ENCODE measurements at regions not wholly inside any gene's neighbourhood (a gene's known extent, or its start where the extent isn't known, plus 50 kb on each side); places are given as distances from the start of the nearest gene placed in this dataset.
"Not testable (repeated sequence)": the region's sequence is repeated elsewhere in the genome, so short reads cannot be mapped to it uniquely, and the experiment has no call there.

GRCh38 chr1:220450927-220451326, 77.0 kb upstream of the MARK1 start:
- Histone ChIP-seq H3K27me3 (no peaks in the 10 kb centered on the region), H4K20me1 (no peaks in the 10 kb centered on the region), H3K27ac (no peak overlapping the region), H3K4me2 (no peak overlapping the region), H3K4me1 (no peaks in the 10 kb centered on the region), H3K9ac (no peak overlapping the region), H3K4me3 (no peak overlapping the region), H3K36me3 (no peaks in the 10 kb centered on the region), H3K9me3 (no peaks in the 10 kb centered on the region)
- no peak for TF ChIP-seq Cebpa-rat (IDR thresholded peaks at IDR 0.05)

- TF ChIP-seq Cebpa-rat (IDR thresholded peaks at IDR 0.05), result no peak
- H3K27me3 ChIP-seq, result no peaks in the 10 kb centered on the region
These were observed 79.7 kb upstream of the MARK1 start for GRCh38 chr1:220448217-220448616.

GRCh38 chr1:220444586-220444985, 83.3 kb upstream of the MARK1 start:
- not testable (repeated sequence) for H3K4me3 ChIP-seq, H4K20me1 ChIP-seq, H3K9me3 ChIP-seq, H3K4me2 ChIP-seq, H3K36me3 ChIP-seq, H3K27me3 ChIP-seq, H3K27ac ChIP-seq, H3K9ac ChIP-seq, H3K4me1 ChIP-seq

More at GRCh38 chr1:220448217-220448616, 79.7 kb upstream of the MARK1 start:
- no peak overlapping the region for H3K27ac ChIP-seq
- H3K4me1 ChIP-seq, result no peaks in the 10 kb centered on the region
- no peak overlapping the region for H3K4me2 ChIP-seq
- no peak overlapping the region for H3K4me3 ChIP-seq
- no peak overlapping the region for H3K9ac ChIP-seq
- H3K9me3 ChIP-seq, result no peaks in the 10 kb centered on the region
- H3K36me3 ChIP-seq, result no peaks in the 10 kb centered on the region
- H4K20me1 ChIP-seq, result no peaks in the 10 kb centered on the region

GRCh38 chr1:220441211-220441610, 86.7 kb upstream of the MARK1 start:
- no peaks in the 10 kb centered on the region for H3K27me3 ChIP-seq
- TF ChIP-seq Cebpa-rat (IDR thresholded peaks at IDR 0.05), result no peak
- H4K20me1 ChIP-seq, result no peaks in the 10 kb centered on the region
- no peaks in the 10 kb centered on the region for H3K4me1 ChIP-seq
- H3K27ac ChIP-seq, result no peak overlapping the region
- no peak overlapping the region for H3K4me3 ChIP-seq
- no peak overlapping the region for H3K9ac ChIP-seq
- no peaks in the 10 kb centered on the region for H3K36me3 ChIP-seq
- H3K4me2 ChIP-seq, result no peak overlapping the region
- no peaks in the 10 kb centered on the region for H3K9me3 ChIP-seq

- no peaks in the 10 kb centered on the region for H3K27me3 ChIP-seq
- no peaks in the 10 kb centered on the region for H3K4me1 ChIP-seq
- TF ChIP-seq Cebpa-rat (IDR thresholded peaks at IDR 0.05), result no peak
- H4K20me1 ChIP-seq, result no peaks in the 10 kb centered on the region
- no peaks in the 10 kb centered on the region for H3K9me3 ChIP-seq
- no peaks in the 10 kb centered on the region for H3K36me3 ChIP-seq
- H3K27ac ChIP-seq, result no peak overlapping the region
- no peak overlapping the region for H3K4me2 ChIP-seq
- no peak overlapping the region for H3K9ac ChIP-seq
- H3K4me3 ChIP-seq, result no peak overlapping the region
These were observed 89.2 kb upstream of the MARK1 start for GRCh38 chr1:220438741-220439140.

- no peak overlapping the region for H3K27ac ChIP-seq
These were observed 95.5 kb upstream of the MARK1 start for GRCh38 chr1:220432408-220432807.

GRCh38 chr1:220431554-220432239, 96.2 kb upstream of the MARK1 start:
- no peak overlapping the region for H3K4me2 ChIP-seq
- H3K9ac ChIP-seq, result no peak overlapping the region
- no peaks in the 10 kb centered on the region for H3K27me3 ChIP-seq
- no peaks in the 10 kb centered on the region for H3K4me1 ChIP-seq
- H3K4me3 ChIP-seq, result no peak overlapping the region
- no peaks in the 10 kb centered on the region for H3K9me3 ChIP-seq
- TF ChIP-seq Cebpa-rat (IDR thresholded peaks at IDR 0.05), result no peak
- no peaks in the 10 kb centered on the region for H3K36me3 ChIP-seq
- no peaks in the 10 kb centered on the region for H4K20me1 ChIP-seq
- H3K27ac ChIP-seq, result no peak overlapping the region

More at GRCh38 chr1:220432408-220432807, 95.5 kb upstream of the MARK1 start:
- TF ChIP-seq Cebpa-rat (IDR thresholded peaks at IDR 0.05), result no peak
- Histone ChIP-seq H4K20me1 (no peaks in the 10 kb centered on the region), H3K4me1 (no peaks in the 10 kb centered on the region), H3K9me3 (no peaks in the 10 kb centered on the region), H3K4me3 (no peak overlapping the region), H3K36me3 (no peaks in the 10 kb centered on the region), H3K27me3 (no peaks in the 10 kb centered on the region), H3K4me2 (no peak overlapping the region), H3K9ac (no peak overlapping the region)

GRCh38 chr1:220430586-220430985, 97.3 kb upstream of the MARK1 start:
- TF ChIP-seq Cebpa-rat (IDR thresholded peaks at IDR 0.05), result no peak
- H3K27ac ChIP-seq, result no peak overlapping the region
- H3K9me3 ChIP-seq, result no peaks in the 10 kb centered on the region
- H3K4me3 ChIP-seq, result no peak overlapping the region
- H4K20me1 ChIP-seq, result no peaks in the 10 kb centered on the region
- H3K36me3 ChIP-seq, result no peaks in the 10 kb centered on the region
- H3K4me1 ChIP-seq, result no peaks in the 10 kb centered on the region
- no peak overlapping the region for H3K4me2 ChIP-seq
- H3K27me3 ChIP-seq, result no peaks in the 10 kb centered on the region
- H3K9ac ChIP-seq, result no peak overlapping the region

- no peak for TF ChIP-seq Cebpa-rat (IDR thresholded peaks at IDR 0.05)
- no peak overlapping the region for H3K27ac ChIP-seq
- H3K9ac ChIP-seq, result no peak overlapping the region
- H4K20me1 ChIP-seq, result no peaks in the 10 kb centered on the region
- no peaks in the 10 kb centered on the region for H3K9me3 ChIP-seq
- no peak overlapping the region for H3K4me2 ChIP-seq
- H3K4me3 ChIP-seq, result no peak overlapping the region
- no peaks in the 10 kb centered on the region for H3K27me3 ChIP-seq
- no peaks in the 10 kb centered on the region for H3K36me3 ChIP-seq
- no peaks in the 10 kb centered on the region for H3K4me1 ChIP-seq
These were observed 97.9 kb upstream of the MARK1 start for GRCh38 chr1:220430059-220430458.

GRCh38 chr1:220426989-220427388, 100.9 kb upstream of the MARK1 start:
- Histone ChIP-seq H3K36me3 (no peaks in the 10 kb centered on the region), H3K27ac (no peak overlapping the region), H3K4me1 (no peaks in the 10 kb centered on the region), H3K4me3 (no peak overlapping the region), H4K20me1 (no peaks in the 10 kb centered on the region), H3K27me3 (no peaks in the 10 kb centered on the region), H3K9me3 (no peaks in the 10 kb centered on the region), H3K9ac (no peak overlapping the region), H3K4me2 (no peak overlapping the region)
- TF ChIP-seq Cebpa-rat (IDR thresholded peaks at IDR 0.05), result no peak

- Histone ChIP-seq H3K4me1 (no peaks in the 10 kb centered on the region), H3K9me3 (no peaks in the 10 kb centered on the region), H3K4me2 (no peak overlapping the region), H3K4me3 (no peak overlapping the region), H3K36me3 (no peaks in the 10 kb centered on the region), H3K27ac (no peak overlapping the region), H3K27me3 (no peaks in the 10 kb centered on the region), H4K20me1 (no peaks in the 10 kb centered on the region), H3K9ac (no peak overlapping the region)
- no peak for TF ChIP-seq Cebpa-rat (IDR thresholded peaks at IDR 0.05)
These were observed 102.1 kb upstream of the MARK1 start for GRCh38 chr1:220425852-220426251.

All from BLaER1 (cell line).